Astrocyte of the spinal cord (primary cell): ENCODE measurements at regions not wholly inside any gene's neighbourhood (a gene's known extent, or its start where the extent isn't known, plus 50 kb on each side); places are given as distances from the start of the nearest gene placed in this dataset.

Source experiments
- DNase-seq: peaks from one replicate; pipeline ENCODE4 v3.0.0; 2011; ENCODE audit warnings: low read depth, low spot score
- H3K4me3 ChIP-seq: 2 replicates; pipeline ENCODE4 v1.5.1; 2011; ENCODE audit warnings: low read depth, mild to moderate bottlenecking, low read length, moderate library complexity
- CTCF ChIP-seq: IDR thresholded peaks from 2 replicates; pipeline ENCODE4 v1.5.1; 2012; ENCODE audit warnings: low read depth, mild to moderate bottlenecking, low read length, inconsistent platforms
- in situ Hi-C: cut with HindIII; loops from 2 replicates; pipeline ENCODE4 v1.10.0; 2017; ENCODE audit warnings: low sequenced_read_pairs

- no peak for TF ChIP-seq CTCF
- no peak for DNase-seq
- in situ Hi-C loops = no loop called here
- no peak overlapping the region for H3K4me3 ChIP-seq
Measured at GRCh38 chr1:233473549-233474204, 140.2 kb upstream of the KCNK1 start.

DNA sequence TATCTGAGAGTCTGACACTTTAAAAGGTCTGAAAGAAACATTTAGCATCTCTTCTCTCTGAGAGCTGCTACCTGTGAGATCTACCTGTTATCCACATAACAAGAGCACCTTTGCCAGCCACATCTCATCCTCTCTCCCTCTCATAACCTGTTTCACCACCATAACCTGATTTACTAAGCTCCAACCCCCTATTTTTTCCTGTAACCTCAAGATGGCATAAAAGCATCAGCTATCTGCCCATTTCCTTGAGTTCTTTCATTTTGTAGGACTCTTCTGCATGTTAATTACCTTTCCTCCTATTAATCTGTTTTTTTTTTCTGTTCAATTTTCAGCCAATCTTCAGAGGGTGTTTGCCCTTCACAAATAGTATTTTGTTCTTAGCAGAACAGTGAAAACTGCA is 136.5 kb upstream of the KCNK1 start:
- DNase-seq = no peak
- no peak for TF ChIP-seq CTCF
- in situ Hi-C loops = no loop called here
- no peak overlapping the region for H3K4me3 ChIP-seq

- no peak overlapping the region for H3K4me3 ChIP-seq
- DNase-seq = no peak
- in situ Hi-C loops = no loop called here
- TF ChIP-seq CTCF = no peak
Measured at GRCh38 chr1:233478611-233479010, 135.3 kb upstream of the KCNK1 start.

- no peak for DNase-seq
- in situ Hi-C loops = no loop called here
- TF ChIP-seq CTCF = no peak
- H3K4me3 ChIP-seq = no peak overlapping the region
Measured at GRCh38 chr1:233479110-233479890, 134.6 kb upstream of the KCNK1 start.

GRCh38 chr1:233480198-233480597 is 133.7 kb upstream of the KCNK1 start:
- DNase-seq = no peak
- no peak overlapping the region for H3K4me3 ChIP-seq
- TF ChIP-seq CTCF = no peak
- in situ Hi-C loops = no loop called here

DNA sequence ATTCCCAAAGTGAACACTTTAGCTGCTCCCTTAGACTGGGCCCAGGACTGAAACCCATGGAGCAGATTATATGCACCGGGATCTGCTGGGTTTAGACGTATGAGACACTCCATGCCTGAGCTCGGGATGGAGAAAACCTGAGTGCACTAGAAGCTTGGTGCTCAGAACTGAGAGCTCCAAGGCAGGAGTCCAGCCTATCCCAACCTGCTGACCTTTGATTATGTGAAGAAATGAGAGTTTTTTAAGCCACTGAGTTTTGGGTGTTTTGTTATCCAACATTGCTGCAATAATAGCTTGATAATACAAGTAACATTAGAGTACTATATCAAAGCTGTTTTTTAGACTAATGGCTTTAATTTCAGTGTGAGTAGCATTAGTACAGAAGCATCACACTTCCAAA is 131.5 kb upstream of the KCNK1 start:
- in situ Hi-C loops = no loop called here
- no peak for TF ChIP-seq CTCF
- H3K4me3 ChIP-seq = no peak overlapping the region
- no peak for DNase-seq
